ENCODE measurements at regions not wholly inside any gene's neighbourhood (a gene's known extent, or its start where the extent isn't known, plus 50 kb on each side); places are given as distances from the start of the nearest gene placed in this dataset.

- no peak overlapping the region for H3K4me3 Mint-ChIP-seq
- H3K36me3 Mint-ChIP-seq (ENCODE audit: low read depth), result no peaks in the 10 kb centered on the region
- H3K4me1 Mint-ChIP-seq, result peaks cover 10% of the 10 kb centered on the region
- H3K27me3 Mint-ChIP-seq (ENCODE audit: low read depth), result no peaks in the 10 kb centered on the region
- TF ChIP-seq CTCF (conservative IDR thresholded peaks at IDR 0.05), result no peak
- H3K9me3 Mint-ChIP-seq, result peaks cover 2% of the 10 kb centered on the region
- H3K27ac Mint-ChIP-seq (ENCODE audit: unreplicated experiment), result no peak overlapping the region
- no peak for DNase-seq (ENCODE audit: low read depth, low spot score)
Observed at GRCh38 chrX:113548308-113549015, 707.8 kb upstream of the AMOT start.

- H3K4me3 Mint-ChIP-seq, result no peak overlapping the region
- peaks cover 2% of the 10 kb centered on the region for H3K9me3 Mint-ChIP-seq
- H3K4me1 Mint-ChIP-seq, result peaks cover 10% of the 10 kb centered on the region
- DNase-seq (ENCODE audit: low read depth, low spot score), result no peak
- no peaks in the 10 kb centered on the region for H3K36me3 Mint-ChIP-seq (ENCODE audit: low read depth)
- H3K27me3 Mint-ChIP-seq (ENCODE audit: low read depth), result no peaks in the 10 kb centered on the region
- TF ChIP-seq CTCF (conservative IDR thresholded peaks at IDR 0.05), result no peak
- H3K27ac Mint-ChIP-seq (ENCODE audit: unreplicated experiment), result no peak overlapping the region
Observed at GRCh38 chrX:113545040-113545439, 704.4 kb upstream of the AMOT start.

- H3K4me3 Mint-ChIP-seq, result no peak overlapping the region
- H3K36me3 Mint-ChIP-seq (ENCODE audit: low read depth), result no peaks in the 10 kb centered on the region
- peaks cover 3% of the 10 kb centered on the region for H3K4me1 Mint-ChIP-seq
- no peak for DNase-seq (ENCODE audit: low read depth, low spot score)
- peaks cover 3% of the 10 kb centered on the region for H3K9me3 Mint-ChIP-seq
- H3K27me3 Mint-ChIP-seq (ENCODE audit: low read depth), result no peaks in the 10 kb centered on the region
- TF ChIP-seq CTCF (conservative IDR thresholded peaks at IDR 0.05), result no peak
- H3K27ac Mint-ChIP-seq (ENCODE audit: unreplicated experiment), result no peak overlapping the region
Observed at GRCh38 chrX:113539599-113540356, 699.1 kb upstream of the AMOT start.

GRCh38 chrX:113529426-113530013, 688.9 kb upstream of the AMOT start:
- TF ChIP-seq CTCF (conservative IDR thresholded peaks at IDR 0.05), result no peak
- Mint-ChIP-seq H3K27me3 (ENCODE audit: low read depth) (no peaks in the 10 kb centered on the region), H3K36me3 (ENCODE audit: low read depth) (no peaks in the 10 kb centered on the region), H3K9me3 (peaks cover 4% of the 10 kb centered on the region), H3K4me3 (no peak overlapping the region), H3K4me1 (peaks cover 4% of the 10 kb centered on the region), H3K27ac (ENCODE audit: unreplicated experiment) (no peak overlapping the region)
- DNase-seq (ENCODE audit: low read depth, low spot score), result no peak

- H3K36me3 Mint-ChIP-seq (ENCODE audit: low read depth), result no peaks in the 10 kb centered on the region
- peaks cover 4% of the 10 kb centered on the region for H3K9me3 Mint-ChIP-seq
- no peak for TF ChIP-seq CTCF (conservative IDR thresholded peaks at IDR 0.05)
- H3K27me3 Mint-ChIP-seq (ENCODE audit: low read depth), result no peaks in the 10 kb centered on the region
- H3K4me1 Mint-ChIP-seq, result peaks cover 4% of the 10 kb centered on the region
- no peak overlapping the region for H3K27ac Mint-ChIP-seq (ENCODE audit: unreplicated experiment)
- no peak overlapping the region for H3K4me3 Mint-ChIP-seq
- no peak for DNase-seq (ENCODE audit: low read depth, low spot score)
Observed at GRCh38 chrX:113522814-113523213, 682.2 kb upstream of the AMOT start.

Measured in neural crest cell (in vitro differentiated cells).